C4-2B (cell line): ENCODE measurements at regions not wholly inside any gene's neighbourhood (a gene's known extent, or its start where the extent isn't known, plus 50 kb on each side); places are given as distances from the start of the nearest gene placed in this dataset.

ENCODE experiments used
- ZFX ChIP-seq: fragments of 450-650 bp; IDR thresholded peaks from 2 replicates; pipeline ENCODE4 v1.6.1; 2017
- TF ChIP-seq, protein P1 (sequence below): fragments of 450-650 bp; conservative IDR thresholded peaks from 2 replicates; pipeline ENCODE4 v1.5.1; 2017; ENCODE audit warnings: mild to moderate bottlenecking

DNA sequence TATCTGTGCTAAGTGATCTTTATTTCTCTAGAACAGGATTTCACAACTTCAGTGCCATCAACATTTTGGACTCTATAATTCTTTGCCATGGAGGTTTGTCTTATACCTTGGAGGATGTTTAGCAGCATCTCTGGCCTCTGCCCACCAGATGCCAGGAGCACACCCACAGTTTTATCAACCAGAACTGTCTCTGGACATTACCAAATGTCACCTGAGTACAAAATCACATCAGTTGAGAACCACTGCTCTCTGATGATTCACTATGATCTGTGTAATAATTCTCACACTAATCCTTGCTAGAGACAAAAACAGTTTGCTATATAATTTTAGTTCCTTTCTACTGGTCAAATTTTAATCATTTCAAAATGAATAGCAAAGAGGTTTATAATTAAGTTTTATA is 102.8 kb upstream of the AMZ2 start:
- TF ChIP-seq, protein P1, sequence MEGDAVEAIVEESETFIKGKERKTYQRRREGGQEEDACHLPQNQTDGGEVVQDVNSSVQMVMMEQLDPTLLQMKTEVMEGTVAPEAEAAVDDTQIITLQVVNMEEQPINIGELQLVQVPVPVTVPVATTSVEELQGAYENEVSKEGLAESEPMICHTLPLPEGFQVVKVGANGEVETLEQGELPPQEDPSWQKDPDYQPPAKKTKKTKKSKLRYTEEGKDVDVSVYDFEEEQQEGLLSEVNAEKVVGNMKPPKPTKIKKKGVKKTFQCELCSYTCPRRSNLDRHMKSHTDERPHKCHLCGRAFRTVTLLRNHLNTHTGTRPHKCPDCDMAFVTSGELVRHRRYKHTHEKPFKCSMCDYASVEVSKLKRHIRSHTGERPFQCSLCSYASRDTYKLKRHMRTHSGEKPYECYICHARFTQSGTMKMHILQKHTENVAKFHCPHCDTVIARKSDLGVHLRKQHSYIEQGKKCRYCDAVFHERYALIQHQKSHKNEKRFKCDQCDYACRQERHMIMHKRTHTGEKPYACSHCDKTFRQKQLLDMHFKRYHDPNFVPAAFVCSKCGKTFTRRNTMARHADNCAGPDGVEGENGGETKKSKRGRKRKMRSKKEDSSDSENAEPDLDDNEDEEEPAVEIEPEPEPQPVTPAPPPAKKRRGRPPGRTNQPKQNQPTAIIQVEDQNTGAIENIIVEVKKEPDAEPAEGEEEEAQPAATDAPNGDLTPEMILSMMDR, result no peak
- no peak for TF ChIP-seq ZFX
